ENCODE measurements at regions not wholly inside any gene's neighbourhood (a gene's known extent, or its start where the extent isn't known, plus 50 kb on each side); places are given as distances from the start of the nearest gene placed in this dataset.
"Not testable (repeated sequence)": the region's sequence is repeated elsewhere in the genome, so short reads cannot be mapped to it uniquely, and the experiment has no call there.

DNA sequence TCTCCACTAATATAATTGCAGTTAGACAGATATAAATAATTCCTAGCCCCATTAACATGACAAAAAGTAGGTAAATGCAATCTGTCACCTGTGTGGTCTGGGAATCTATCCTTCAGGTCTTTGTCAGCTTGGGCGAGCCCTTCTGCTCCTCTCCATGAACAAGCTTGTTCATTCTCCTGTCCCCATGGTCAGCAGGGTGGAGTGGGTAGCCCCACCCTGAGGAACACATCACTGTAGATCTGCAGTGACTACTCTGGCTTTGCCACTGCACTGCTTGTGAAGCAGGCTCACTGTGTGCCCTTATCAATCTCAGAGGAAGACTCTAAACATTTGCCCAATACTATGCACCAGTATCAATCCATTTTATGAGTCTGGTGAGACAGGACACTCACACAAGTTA is 279.0 kb downstream of the MATN1 start:
- peaks cover 4% of the 10 kb centered on the region; the same call in 1 of the 2 replicates for H3K27me3 ChIP-seq (ENCODE audit: insufficient read depth, low read depth)
- no peaks in the 10 kb centered on the region for H3K4me1 ChIP-seq (ENCODE audit: low read depth, poor library complexity, severe bottlenecking)
- TF ChIP-seq, protein P1, sequence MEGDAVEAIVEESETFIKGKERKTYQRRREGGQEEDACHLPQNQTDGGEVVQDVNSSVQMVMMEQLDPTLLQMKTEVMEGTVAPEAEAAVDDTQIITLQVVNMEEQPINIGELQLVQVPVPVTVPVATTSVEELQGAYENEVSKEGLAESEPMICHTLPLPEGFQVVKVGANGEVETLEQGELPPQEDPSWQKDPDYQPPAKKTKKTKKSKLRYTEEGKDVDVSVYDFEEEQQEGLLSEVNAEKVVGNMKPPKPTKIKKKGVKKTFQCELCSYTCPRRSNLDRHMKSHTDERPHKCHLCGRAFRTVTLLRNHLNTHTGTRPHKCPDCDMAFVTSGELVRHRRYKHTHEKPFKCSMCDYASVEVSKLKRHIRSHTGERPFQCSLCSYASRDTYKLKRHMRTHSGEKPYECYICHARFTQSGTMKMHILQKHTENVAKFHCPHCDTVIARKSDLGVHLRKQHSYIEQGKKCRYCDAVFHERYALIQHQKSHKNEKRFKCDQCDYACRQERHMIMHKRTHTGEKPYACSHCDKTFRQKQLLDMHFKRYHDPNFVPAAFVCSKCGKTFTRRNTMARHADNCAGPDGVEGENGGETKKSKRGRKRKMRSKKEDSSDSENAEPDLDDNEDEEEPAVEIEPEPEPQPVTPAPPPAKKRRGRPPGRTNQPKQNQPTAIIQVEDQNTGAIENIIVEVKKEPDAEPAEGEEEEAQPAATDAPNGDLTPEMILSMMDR (conservative IDR thresholded peaks at IDR 0.05; ENCODE audit: low read depth, low read length): no peak
- H4K20me1 ChIP-seq (ENCODE audit: insufficient read depth): no peaks in the 10 kb centered on the region
- H3K9ac ChIP-seq: no peak overlapping the region
- H3K79me2 ChIP-seq (ENCODE audit: insufficient read depth, low read depth): no peaks in the 10 kb centered on the region
- no peak overlapping the region for H2AFZ ChIP-seq (ENCODE audit: low read depth)
- no peak overlapping the region for H3K27ac ChIP-seq
- H3K4me2 ChIP-seq: no peak overlapping the region
- H3K4me3 ChIP-seq (IDR thresholded peaks at IDR 0.05; ENCODE audit: insufficient read depth, low read depth, low read length): no peak overlapping the region
- H3K36me3 ChIP-seq (ENCODE audit: insufficient read depth): no peaks in the 10 kb centered on the region

DNA sequence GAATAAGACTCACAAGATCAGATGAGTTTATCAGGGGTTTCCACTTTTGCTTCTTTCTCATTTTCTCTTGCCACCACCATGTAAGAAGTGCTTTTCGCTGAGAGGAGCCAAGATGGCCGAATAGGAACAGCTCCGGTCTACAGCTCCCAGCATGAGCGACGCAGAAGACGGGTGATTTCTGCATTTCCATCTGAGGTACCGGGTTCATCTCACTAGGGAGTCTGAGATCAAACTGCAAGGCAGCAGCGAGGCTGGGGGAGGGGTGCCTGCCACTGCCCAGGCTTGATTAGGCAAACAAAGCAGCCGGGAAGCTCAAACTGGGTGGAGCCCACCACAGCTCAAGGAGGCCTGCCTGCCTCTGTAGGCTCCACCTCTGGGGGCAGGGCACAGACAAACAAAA is 285.1 kb downstream of the MATN1 start:
- H3K27me3 ChIP-seq (ENCODE audit: insufficient read depth, low read depth); H3K4me2 ChIP-seq; H3K9ac ChIP-seq; H4K20me1 ChIP-seq (ENCODE audit: insufficient read depth); H3K4me3 ChIP-seq (IDR thresholded peaks at IDR 0.05; ENCODE audit: insufficient read depth, low read depth, low read length); H3K27ac ChIP-seq; H2AFZ ChIP-seq (ENCODE audit: low read depth); H3K79me2 ChIP-seq (ENCODE audit: insufficient read depth, low read depth); H3K4me1 ChIP-seq (ENCODE audit: low read depth, poor library complexity, severe bottlenecking); H3K36me3 ChIP-seq (ENCODE audit: insufficient read depth): not testable (repeated sequence)

DNA sequence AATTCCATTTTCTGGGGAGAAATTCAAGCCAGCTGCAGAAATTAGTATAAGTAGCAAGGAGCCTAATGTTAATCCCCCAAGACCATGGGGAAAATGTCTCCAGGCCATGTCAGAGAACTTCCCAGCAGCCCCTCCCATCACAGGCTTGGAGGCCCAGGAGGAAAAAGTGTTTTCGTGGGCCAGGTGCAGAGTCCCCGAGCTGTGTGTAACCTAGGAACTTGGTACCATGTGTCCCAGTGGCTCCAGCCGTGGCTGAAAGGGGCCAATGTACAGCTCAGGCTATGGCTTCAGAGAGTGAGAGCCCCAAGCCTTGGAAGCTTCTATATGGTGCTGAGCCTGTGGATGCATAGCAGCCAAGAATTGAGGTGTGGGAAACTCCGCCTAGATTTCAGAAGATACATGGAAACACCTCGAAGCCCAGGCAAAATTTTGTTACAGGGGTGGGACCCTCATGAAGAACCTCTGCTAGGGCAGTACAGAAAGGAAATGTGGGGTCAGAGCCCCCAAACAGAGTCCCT is 286.3 kb downstream of the MATN1 start:
- Histone ChIP-seq H3K36me3 (ENCODE audit: insufficient read depth) (no peaks in the 10 kb centered on the region), H3K4me2 (no peak overlapping the region), H4K20me1 (ENCODE audit: insufficient read depth) (no peaks in the 10 kb centered on the region), H3K79me2 (ENCODE audit: insufficient read depth, low read depth) (no peaks in the 10 kb centered on the region), H3K4me1 (ENCODE audit: low read depth, poor library complexity, severe bottlenecking) (no peaks in the 10 kb centered on the region), H3K4me3 (IDR thresholded peaks at IDR 0.05; ENCODE audit: insufficient read depth, low read depth, low read length) (no peak overlapping the region), H3K27ac (no peak overlapping the region), H2AFZ (ENCODE audit: low read depth) (no peak overlapping the region), H3K9ac (no peak overlapping the region), H3K27me3 (ENCODE audit: insufficient read depth, low read depth) (no peaks in the 10 kb centered on the region; the same call in 1 of the 2 replicates)
- TF ChIP-seq, protein P1 (conservative IDR thresholded peaks at IDR 0.05; ENCODE audit: low read depth, low read length): no peak

DNA sequence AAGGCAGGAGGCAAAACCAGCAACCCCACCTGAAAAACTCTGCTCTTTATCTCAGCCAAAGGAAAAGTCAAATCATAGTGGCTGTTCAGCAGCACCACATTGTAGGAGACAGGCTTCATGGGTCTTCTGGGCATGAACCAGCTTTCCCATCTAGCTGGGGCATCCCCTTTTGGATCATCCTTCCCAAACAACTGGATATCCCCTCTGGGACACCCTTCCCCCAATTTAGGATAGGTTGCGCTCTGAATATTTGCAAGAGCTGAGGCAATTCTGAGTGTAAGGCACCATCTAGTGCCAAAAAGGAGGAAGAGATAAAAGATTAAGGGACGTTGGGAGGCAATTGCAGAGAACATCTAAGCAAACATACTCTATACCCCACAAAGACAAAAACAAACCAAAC is 295.8 kb downstream of the MATN1 start:
- TF ChIP-seq, protein P1 (conservative IDR thresholded peaks at IDR 0.05; ENCODE audit: low read depth, low read length): no peak
- H3K4me3 ChIP-seq (IDR thresholded peaks at IDR 0.05; ENCODE audit: insufficient read depth, low read depth, low read length): no peak overlapping the region

DNA sequence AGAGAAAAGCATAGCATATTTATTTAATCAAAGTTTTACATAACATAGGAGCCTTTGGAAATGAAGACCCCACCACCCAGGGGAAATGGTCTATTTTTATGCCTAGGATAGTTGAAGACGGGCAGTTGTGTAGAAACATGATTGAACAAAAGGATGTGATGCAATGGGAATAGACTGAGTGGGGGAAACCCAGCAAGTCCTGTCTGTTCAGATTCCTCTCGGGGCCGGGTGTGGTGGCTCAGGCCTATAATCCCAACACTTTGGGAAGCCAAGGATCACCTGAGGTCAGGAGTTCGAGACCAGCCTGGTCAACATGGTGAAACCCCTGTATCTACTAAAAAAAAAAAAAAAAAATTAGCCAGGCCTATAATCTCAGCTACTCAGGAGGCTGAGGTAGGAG is 298.3 kb downstream of the MATN1 start:
- Histone ChIP-seq H3K79me2 (ENCODE audit: insufficient read depth, low read depth) (no peaks in the 10 kb centered on the region), H3K9ac (no peak overlapping the region), H4K20me1 (ENCODE audit: insufficient read depth) (no peaks in the 10 kb centered on the region), H3K36me3 (ENCODE audit: insufficient read depth) (no peaks in the 10 kb centered on the region), H3K4me1 (ENCODE audit: low read depth, poor library complexity, severe bottlenecking) (no peaks in the 10 kb centered on the region), H3K27me3 (ENCODE audit: insufficient read depth, low read depth) (peaks cover 2% of the 10 kb centered on the region; the same call in 1 of the 2 replicates), H3K4me3 (IDR thresholded peaks at IDR 0.05; ENCODE audit: insufficient read depth, low read depth, low read length) (no peak overlapping the region), H3K27ac (no peak overlapping the region), H2AFZ (ENCODE audit: low read depth) (no peak overlapping the region), H3K4me2 (no peak overlapping the region)
- TF ChIP-seq, protein P1 (conservative IDR thresholded peaks at IDR 0.05; ENCODE audit: low read depth, low read length): no peak

More for the DNA sequence above, 295.8 kb downstream of the MATN1 start:
- no peak overlapping the region for H2AFZ ChIP-seq (ENCODE audit: low read depth)
- no peaks in the 10 kb centered on the region for H3K79me2 ChIP-seq (ENCODE audit: insufficient read depth, low read depth)
- no peak overlapping the region for H3K4me2 ChIP-seq
- no peaks in the 10 kb centered on the region for H3K36me3 ChIP-seq (ENCODE audit: insufficient read depth)
- no peaks in the 10 kb centered on the region for H4K20me1 ChIP-seq (ENCODE audit: insufficient read depth)
- H3K27ac ChIP-seq: no peak overlapping the region
- no peaks in the 10 kb centered on the region; the same call in 1 of the 2 replicates for H3K27me3 ChIP-seq (ENCODE audit: insufficient read depth, low read depth)
- H3K4me1 ChIP-seq (ENCODE audit: low read depth, poor library complexity, severe bottlenecking): no peaks in the 10 kb centered on the region
- no peak overlapping the region for H3K9ac ChIP-seq

Data from KMS-11 (cell line).